ENCODE measurements at regions not wholly inside any gene's neighbourhood (a gene's known extent, or its start where the extent isn't known, plus 50 kb on each side); places are given as distances from the start of the nearest gene placed in this dataset.

DNA sequence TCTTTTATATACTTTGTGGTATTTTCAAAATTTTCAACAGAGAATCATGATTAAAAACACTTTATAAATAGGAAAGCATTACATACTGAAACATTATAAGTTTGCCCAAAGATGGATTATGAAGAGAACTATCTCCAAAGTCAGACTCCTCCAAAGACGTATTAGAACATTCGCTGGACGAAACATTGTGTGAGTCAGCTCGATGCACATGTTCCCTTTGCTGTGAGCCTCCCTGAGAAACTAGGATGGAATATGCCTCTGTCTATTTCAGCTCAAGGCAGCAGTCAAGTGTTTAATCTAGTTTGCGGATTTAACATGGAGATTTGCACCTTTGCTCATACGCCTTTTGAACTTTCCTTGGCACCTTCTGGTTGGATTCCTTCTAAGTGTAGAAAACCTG, 92.2 kb upstream of the NCKAP5 start:
- Histone ChIP-seq H3K9me3 (ENCODE audit: low read length) (no peaks in the 10 kb centered on the region), H3K4me3 (ENCODE audit: low read depth, low read length, poor library complexity, severe bottlenecking) (no peak overlapping the region), H3K4me2 (ENCODE audit: low read length) (no peak overlapping the region), H3K4me1 (ENCODE audit: insufficient read depth, low read length, severe bottlenecking) (no peaks in the 10 kb centered on the region), H3K9me2 (ENCODE audit: low read depth, low read length) (no peaks in the 10 kb centered on the region), H3K9ac (ENCODE audit: low read length) (no peak overlapping the region), H2AFZ (ENCODE audit: low read length) (no peak overlapping the region), H4K20me1 (ENCODE audit: insufficient read depth, low read length) (no peaks in the 10 kb centered on the region), H3K27ac (ENCODE audit: low read depth, low read length, poor library complexity, severe bottlenecking) (no peak overlapping the region), H3F3A (ENCODE audit: insufficient read depth, low read length) (no peaks in the 10 kb centered on the region), H3K79me2 (ENCODE audit: insufficient read depth, low read length) (no peaks in the 10 kb centered on the region), H3K36me3 (ENCODE audit: insufficient read depth, low read length) (no peaks in the 10 kb centered on the region), H3K27me3 (ENCODE audit: insufficient read depth, low read length) (no peaks in the 10 kb centered on the region)
- TF ChIP-seq, protein P1, sequence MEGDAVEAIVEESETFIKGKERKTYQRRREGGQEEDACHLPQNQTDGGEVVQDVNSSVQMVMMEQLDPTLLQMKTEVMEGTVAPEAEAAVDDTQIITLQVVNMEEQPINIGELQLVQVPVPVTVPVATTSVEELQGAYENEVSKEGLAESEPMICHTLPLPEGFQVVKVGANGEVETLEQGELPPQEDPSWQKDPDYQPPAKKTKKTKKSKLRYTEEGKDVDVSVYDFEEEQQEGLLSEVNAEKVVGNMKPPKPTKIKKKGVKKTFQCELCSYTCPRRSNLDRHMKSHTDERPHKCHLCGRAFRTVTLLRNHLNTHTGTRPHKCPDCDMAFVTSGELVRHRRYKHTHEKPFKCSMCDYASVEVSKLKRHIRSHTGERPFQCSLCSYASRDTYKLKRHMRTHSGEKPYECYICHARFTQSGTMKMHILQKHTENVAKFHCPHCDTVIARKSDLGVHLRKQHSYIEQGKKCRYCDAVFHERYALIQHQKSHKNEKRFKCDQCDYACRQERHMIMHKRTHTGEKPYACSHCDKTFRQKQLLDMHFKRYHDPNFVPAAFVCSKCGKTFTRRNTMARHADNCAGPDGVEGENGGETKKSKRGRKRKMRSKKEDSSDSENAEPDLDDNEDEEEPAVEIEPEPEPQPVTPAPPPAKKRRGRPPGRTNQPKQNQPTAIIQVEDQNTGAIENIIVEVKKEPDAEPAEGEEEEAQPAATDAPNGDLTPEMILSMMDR (IDR thresholded peaks at IDR 0.05; ENCODE audit: low read length), result no peak

DNA sequence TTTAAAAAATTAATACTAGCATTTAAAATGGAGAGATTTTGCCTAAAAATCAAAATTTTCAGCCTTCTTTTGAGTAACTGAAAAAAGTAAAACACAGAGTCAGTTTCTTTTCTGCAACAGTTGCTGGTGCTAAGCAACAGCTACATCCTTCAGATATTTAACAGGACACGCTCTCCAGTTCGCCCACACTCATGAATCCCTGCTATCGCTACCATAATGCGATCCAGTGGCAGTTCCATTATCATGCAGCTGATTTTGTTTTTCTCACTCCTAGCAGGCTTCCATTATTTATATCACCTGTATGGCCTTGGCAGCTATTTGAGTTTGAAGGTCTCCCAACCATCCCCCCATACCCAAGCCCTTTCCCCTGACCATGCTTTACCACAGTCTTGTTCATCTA, 93.1 kb upstream of the NCKAP5 start:
- Histone ChIP-seq H3K4me1 (ENCODE audit: insufficient read depth, low read length, severe bottlenecking) (no peaks in the 10 kb centered on the region), H3K9me2 (ENCODE audit: low read depth, low read length) (no peaks in the 10 kb centered on the region), H3K27me3 (ENCODE audit: insufficient read depth, low read length) (no peaks in the 10 kb centered on the region), H3K9ac (ENCODE audit: low read length) (no peak overlapping the region), H3K4me2 (ENCODE audit: low read length) (no peak overlapping the region), H3K36me3 (ENCODE audit: insufficient read depth, low read length) (no peaks in the 10 kb centered on the region), H3K4me3 (ENCODE audit: low read depth, low read length, poor library complexity, severe bottlenecking) (no peak overlapping the region), H3K27ac (ENCODE audit: low read depth, low read length, poor library complexity, severe bottlenecking) (no peak overlapping the region), H4K20me1 (ENCODE audit: insufficient read depth, low read length) (no peaks in the 10 kb centered on the region), H2AFZ (ENCODE audit: low read length) (no peak overlapping the region), H3K79me2 (ENCODE audit: insufficient read depth, low read length) (no peaks in the 10 kb centered on the region), H3F3A (ENCODE audit: insufficient read depth, low read length) (no peaks in the 10 kb centered on the region), H3K9me3 (ENCODE audit: low read length) (no peaks in the 10 kb centered on the region)
- TF ChIP-seq, protein P1 (IDR thresholded peaks at IDR 0.05; ENCODE audit: low read length), result no peak
- no peak for TF ChIP-seq EZH2 (IDR thresholded peaks at IDR 0.05; ENCODE audit: borderline replicate concordance, low read length)

DNA sequence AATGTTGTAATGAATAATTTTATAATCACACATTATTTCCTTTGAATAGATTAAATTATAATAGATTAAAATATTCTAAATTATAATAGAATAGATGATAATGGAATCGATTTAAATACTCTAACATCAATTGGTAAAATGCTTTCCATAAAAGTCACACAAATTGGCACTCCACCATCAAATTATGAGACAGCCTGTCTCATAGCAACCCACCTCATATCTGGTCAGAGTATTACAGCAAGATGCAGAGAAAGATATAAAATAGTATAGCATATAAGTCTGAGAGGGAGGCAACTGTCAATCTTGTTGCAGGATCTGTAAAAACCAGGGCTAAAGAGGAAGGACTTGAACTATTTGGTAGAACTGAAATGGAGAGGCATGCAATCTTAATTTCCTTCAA, 98.4 kb upstream of the NCKAP5 start:
- Histone ChIP-seq H3K9me3 (ENCODE audit: low read length) (no peaks in the 10 kb centered on the region), H3K36me3 (ENCODE audit: insufficient read depth, low read length) (no peaks in the 10 kb centered on the region), H3F3A (ENCODE audit: insufficient read depth, low read length) (no peaks in the 10 kb centered on the region), H3K27ac (ENCODE audit: low read depth, low read length, poor library complexity, severe bottlenecking) (no peak overlapping the region), H3K9me2 (ENCODE audit: low read depth, low read length) (no peaks in the 10 kb centered on the region), H3K4me1 (ENCODE audit: insufficient read depth, low read length, severe bottlenecking) (no peaks in the 10 kb centered on the region), H3K9ac (ENCODE audit: low read length) (no peak overlapping the region), H4K20me1 (ENCODE audit: insufficient read depth, low read length) (no peaks in the 10 kb centered on the region), H3K4me2 (ENCODE audit: low read length) (no peak overlapping the region), H3K27me3 (ENCODE audit: insufficient read depth, low read length) (no peaks in the 10 kb centered on the region), H3K79me2 (ENCODE audit: insufficient read depth, low read length) (no peaks in the 10 kb centered on the region), H2AFZ (ENCODE audit: low read length) (no peak overlapping the region), H3K4me3 (ENCODE audit: low read depth, low read length, poor library complexity, severe bottlenecking) (no peak overlapping the region)
- no peak for TF ChIP-seq EZH2 (IDR thresholded peaks at IDR 0.05; ENCODE audit: borderline replicate concordance, low read length)
- TF ChIP-seq, protein P1 (IDR thresholded peaks at IDR 0.05; ENCODE audit: low read length), result no peak
